RKO (cell line): ENCODE measurements at regions not wholly inside any gene's neighbourhood (a gene's known extent, or its start where the extent isn't known, plus 50 kb on each side); places are given as distances from the start of the nearest gene placed in this dataset.

Source experiments
- DNase-seq: peaks from one replicate; pipeline ENCODE4 v3.0.0-alpha.2; 2016; ENCODE audit warnings: low spot score

GRCh38 chr4:32988165-32988811 is 2268.1 kb downstream of the PCDH7 start:
- no peak for DNase-seq

- no peak for DNase-seq
These were observed 2271.5 kb downstream of the PCDH7 start for GRCh38 chr4:32991663-32992062.

GRCh38 chr4:32994981-32995881 is 2275.1 kb downstream of the PCDH7 start:
- no peak for DNase-seq

DNA sequence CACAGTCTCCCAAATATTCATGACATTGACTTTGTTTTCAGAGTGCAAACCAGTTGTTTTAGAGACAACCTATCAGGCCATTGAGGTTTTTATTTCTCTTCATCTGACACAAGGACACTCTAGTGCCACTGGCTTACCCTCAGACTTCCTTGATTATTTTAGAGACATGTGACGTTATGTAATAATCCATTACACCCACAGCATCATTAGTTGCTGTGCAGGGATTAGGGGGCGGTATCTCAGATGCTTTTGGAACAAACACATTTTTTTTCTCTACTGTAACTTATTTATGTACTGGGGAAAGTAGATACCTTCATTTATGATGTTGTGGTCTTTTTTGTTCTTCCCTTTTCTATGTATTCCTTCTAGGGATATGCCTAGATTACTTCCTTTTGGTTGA is 2293.1 kb downstream of the PCDH7 start:
- no peak for DNase-seq

DNA sequence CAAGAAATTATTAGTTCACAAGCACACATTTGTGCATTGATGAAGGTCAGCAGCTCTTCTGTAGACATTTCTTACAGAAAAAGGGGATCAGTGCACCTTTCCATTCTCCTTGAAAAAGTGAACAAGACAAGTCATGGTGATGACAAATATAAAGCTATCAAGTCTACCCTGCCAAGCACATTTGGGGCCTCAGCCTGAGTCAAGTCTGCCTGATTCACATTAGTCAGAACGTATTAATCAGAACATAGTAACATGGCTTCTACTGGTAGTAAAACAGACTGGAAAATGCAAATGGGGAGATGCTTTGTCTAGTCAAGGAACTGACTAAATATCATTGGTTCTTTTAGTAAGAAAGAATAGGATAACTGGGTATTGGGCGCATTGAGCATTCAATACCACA is 2305.1 kb downstream of the PCDH7 start:
- DNase-seq, result peak; percentile 67

DNA sequence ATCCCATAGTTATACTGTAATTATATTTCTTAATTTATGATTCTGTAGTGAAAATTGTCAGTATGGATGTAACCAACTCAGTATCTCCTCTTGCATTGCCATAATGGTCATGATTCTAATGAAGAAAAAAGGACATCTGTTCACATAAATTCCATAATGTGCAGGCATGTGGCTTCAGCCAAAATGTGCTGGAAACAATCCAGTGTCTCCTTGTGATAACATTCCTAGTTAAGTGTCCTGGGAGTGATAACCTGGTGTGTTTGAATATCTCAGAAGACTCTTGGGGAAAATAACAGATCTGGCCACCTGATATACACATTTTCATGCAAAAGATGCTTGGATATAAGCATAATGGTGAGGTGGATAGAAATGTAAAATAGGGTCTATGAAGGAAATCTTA is 2309.8 kb downstream of the PCDH7 start:
- DNase-seq, result no peak

DNA sequence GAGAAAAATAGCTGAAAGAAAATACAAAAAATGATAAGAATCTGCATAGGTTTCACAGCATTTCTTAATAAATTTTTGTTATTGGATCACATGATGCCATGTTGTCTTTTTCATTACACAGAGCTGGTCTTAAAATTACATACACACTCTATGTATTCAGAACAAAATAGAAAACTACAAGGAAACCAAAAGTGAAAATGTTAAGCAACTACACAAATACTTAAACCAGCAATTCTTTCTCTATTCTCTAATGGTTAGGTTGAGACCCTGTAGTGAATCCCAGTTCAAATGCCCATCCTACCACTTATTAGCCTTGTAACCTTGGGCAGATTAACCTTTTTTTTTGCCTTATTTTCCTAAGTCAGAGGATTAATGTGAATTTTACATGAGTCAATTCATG is 2311.2 kb downstream of the PCDH7 start:
- no peak for DNase-seq

- no peak for DNase-seq
These were observed 2317.3 kb downstream of the PCDH7 start for GRCh38 chr4:33037464-33037863.

DNA sequence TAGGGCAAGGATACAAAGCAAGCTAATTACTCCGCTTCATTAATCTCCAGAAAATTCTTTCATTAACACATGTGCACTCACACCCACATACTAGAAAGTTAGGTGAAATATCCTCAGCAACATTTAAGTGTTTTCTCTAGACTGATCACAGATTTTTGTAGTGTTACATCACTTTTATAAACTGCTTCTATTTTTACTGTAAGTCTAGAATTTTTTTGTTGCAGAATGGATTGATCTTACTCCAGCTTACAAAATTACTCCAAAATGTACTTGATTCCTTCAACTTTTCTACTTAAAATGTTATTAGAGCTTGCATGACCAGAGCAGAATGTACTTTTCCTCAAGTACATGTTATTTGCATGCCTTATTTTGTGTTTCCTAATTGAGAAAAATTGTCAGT is 2325.2 kb downstream of the PCDH7 start:
- DNase-seq, result no peak

GRCh38 chr4:33052241-33052640 is 2332.1 kb downstream of the PCDH7 start:
- no peak for DNase-seq

DNA sequence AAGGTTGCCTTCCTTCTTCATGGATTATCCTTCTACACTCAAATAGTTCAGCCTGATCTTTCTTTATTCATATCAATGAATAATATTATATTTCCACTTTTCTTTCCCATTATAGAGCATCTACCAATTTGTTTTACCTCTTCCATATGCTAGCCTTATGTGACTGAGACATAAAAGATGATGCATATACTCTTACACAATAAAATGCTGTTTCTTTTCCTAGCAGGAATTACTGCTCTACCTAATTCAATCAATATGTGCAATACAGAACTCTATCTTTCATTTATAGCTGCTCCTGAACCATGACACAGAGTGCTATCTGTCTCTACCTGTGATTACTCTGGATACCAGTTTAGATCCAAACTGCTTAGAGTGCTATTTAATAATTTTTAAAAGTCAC is 2334.0 kb downstream of the PCDH7 start:
- DNase-seq, result no peak

DNA sequence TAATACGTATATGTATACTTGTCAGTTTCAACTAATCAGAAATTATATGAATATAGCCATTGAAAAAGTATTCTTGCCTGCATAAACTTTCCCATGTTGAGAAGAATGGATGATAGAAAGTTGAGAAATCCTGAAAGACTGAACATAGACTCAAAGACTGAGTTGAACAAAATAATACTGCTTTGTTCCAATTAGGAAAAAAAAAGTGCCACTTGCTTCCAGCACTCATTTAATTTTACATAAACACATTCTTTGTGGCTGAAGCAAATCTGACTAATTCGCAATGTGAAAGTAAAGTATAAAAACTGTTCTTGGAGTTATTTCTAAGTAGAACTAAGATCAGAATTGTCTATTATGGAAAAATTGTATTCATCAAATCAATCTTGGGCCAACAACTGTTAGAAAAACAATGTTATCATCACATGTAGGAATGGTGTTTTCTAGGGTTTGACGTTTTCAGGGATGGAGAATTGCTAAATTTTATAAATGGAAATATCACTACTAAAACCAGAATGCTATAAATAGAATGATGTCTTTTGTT is 2334.6 kb downstream of the PCDH7 start:
- no peak for DNase-seq

GRCh38 chr4:33057736-33058135 is 2337.6 kb downstream of the PCDH7 start:
- DNase-seq, result no peak

- DNase-seq, result no peak
These were observed 2338.8 kb downstream of the PCDH7 start for GRCh38 chr4:33058998-33059397.

GRCh38 chr4:33060674-33061542 is 2340.7 kb downstream of the PCDH7 start:
- DNase-seq, result peak; percentile 81

GRCh38 chr4:33061727-33062126 is 2341.6 kb downstream of the PCDH7 start:
- no peak for DNase-seq

DNA sequence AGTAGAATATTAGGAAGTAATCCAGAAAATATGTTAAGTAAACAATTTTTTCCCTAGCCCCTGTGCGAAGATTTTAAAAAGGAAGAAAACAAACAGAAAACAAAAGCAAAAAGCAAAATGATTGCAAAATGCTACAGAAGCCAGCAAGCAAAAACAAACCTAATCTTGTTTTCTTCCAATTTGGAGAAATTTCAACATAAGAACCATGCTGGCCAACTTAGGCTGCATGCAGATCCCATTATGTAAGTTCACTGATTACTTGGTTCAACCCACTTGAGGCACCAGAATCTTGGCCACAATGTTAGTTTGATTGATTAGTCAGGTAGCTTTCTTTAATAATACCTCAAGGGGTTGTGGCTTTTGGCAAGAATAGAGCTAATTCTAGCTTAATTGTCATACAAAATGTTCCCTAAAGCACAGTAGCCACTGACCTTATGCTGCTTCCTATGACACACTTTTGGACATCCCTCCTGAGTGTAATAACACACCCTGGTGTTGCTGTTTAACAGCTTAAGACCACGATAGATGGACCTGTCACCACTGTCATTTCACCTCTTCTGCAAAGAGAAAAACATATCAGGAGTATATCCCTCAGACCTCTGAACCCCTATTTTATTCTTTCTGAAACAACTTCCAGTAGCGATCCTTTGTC is 2342.1 kb downstream of the PCDH7 start:
- DNase-seq, result no peak

DNA sequence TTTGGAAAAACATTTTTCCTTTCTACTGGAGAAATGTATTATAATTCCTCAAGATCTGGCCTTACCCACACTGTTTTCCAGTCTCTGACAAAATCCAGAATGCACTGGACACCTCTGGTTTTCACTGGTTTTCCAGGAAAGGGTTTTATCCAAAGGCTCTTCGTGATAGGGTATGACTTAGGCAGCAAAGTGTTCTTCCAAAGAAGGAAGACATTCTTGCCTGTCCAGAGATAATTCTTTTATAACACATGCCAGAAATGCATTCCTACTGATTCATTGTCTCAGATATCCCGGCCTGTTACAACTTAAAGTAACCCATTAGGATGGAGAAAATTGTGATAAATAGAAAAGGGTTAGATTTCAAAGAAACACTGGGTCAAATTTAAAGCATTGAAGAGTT is 2343.1 kb downstream of the PCDH7 start:
- no peak for DNase-seq

GRCh38 chr4:33064238-33064637 is 2344.1 kb downstream of the PCDH7 start:
- DNase-seq, result no peak

DNA sequence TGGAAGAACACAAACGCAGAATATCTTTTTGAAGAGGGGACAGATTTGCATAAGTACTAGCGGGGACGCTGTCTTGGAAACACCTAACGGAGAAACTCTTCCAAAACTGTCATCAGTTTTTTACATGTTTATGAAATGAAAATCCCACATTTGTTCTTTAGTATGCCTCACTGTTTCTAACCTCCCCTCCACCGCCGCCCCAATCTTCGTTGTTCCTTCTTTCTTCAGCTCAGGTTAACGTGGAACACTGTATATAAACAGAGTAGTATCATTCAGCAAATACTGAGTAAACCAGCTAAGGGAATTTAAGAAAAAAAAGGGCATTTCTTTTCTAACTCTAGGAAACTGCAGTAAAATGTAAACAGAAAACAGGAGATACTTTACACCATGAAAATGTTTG is 2345.6 kb downstream of the PCDH7 start:
- no peak for DNase-seq

GRCh38 chr4:33067221-33067620 is 2347.1 kb downstream of the PCDH7 start:
- no peak for DNase-seq

GRCh38 chr4:33068539-33068938 is 2348.4 kb downstream of the PCDH7 start:
- DNase-seq, result no peak
